NCI-H2227 (cell line): ENCODE measurements at regions not wholly inside any gene's neighbourhood (a gene's known extent, or its start where the extent isn't known, plus 50 kb on each side); places are given as distances from the start of the nearest gene placed in this dataset.

Experiments used
- DNase-seq: peaks from one replicate; lab custom pipeline; 2025; ENCODE audit not compliant: unreplicated experiment; lab: John Stamatoyannopoulos, UW

DNA sequence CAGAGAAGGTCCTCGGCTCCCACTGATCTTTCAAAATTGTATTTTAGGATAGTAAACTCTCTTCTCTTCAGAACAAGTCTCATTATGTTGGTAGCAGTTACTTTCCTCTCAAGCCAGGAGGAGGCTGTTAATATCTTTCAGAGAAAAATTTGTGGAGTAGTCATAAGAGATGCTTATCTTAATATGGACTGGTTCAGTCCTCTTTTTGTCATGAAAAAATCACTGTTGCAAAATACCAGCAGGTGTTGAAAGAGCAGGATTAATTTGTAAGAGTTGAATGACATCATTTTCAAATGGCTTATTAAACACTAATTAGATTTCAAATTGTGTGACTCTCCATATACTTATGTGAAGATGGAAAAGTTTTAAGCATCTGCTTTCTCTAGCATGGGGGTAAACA is 662.5 kb downstream of the POM121L12 start:
- no peak for DNase-seq

DNA sequence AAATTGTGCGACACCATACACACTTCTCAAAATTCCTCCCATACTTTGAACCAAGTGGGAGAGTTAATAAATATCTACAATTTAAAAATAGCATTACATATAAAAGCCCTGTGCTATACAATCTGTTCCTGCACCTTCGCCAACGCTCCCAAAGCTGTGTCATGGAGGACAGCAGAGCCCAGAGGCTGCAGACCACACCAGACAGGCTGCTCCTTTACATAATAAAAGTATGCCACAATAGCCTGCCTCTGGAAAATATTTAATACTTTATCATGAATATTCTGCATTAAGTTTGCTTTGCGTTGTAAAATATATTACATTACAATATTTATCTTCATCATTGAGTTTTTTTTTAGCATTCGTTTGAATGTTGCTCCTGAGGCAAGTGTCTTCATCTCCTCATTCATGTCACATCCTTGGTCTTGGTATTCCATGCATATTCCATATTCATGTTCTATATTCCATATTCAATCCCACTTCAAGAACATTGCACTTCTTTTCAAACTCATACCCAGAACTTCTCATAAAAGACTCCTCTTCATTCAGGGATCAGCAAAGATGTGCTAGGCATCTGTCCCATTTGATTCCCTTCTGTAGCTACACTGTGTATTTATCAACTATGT is 663.9 kb downstream of the POM121L12 start:
- DNase-seq = no peak

DNA sequence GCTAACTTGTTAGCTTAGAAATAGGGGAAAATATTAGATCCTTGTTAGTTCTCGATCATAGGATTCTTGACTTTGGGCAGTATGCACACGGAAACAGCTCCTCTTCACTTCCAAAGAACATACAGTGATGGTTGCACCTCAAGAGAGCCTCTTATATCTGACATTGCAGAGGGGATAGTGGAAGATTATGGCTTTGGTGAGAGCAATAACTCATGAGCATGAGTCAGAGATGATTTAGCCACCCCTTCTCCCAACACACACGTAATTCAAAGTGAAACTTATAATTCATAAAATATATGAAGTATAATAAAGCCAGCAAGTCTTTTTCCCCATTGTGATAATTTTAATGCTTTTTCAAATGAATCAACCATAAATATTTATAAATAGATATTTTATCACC is 683.7 kb downstream of the POM121L12 start:
- no peak for DNase-seq

DNA sequence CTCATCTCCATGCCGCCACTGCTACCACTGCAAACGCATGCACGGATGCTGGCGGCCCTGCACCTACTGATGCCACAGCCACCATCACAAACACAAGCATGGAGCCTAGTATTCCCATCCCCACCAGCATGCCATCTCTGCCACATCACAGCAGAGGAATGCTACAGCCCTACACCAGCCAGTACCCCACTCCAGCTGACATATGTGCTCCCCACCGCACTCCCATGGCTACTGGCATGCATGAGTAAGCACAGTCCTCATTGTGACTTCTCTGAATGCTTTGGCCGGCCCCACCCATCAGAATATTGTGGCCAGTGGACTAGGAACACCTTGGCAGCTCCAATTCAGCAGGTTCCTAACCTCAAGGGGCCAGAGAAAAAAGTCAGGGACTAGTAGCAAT is 705.5 kb downstream of the POM121L12 start:
- DNase-seq = no peak

DNA sequence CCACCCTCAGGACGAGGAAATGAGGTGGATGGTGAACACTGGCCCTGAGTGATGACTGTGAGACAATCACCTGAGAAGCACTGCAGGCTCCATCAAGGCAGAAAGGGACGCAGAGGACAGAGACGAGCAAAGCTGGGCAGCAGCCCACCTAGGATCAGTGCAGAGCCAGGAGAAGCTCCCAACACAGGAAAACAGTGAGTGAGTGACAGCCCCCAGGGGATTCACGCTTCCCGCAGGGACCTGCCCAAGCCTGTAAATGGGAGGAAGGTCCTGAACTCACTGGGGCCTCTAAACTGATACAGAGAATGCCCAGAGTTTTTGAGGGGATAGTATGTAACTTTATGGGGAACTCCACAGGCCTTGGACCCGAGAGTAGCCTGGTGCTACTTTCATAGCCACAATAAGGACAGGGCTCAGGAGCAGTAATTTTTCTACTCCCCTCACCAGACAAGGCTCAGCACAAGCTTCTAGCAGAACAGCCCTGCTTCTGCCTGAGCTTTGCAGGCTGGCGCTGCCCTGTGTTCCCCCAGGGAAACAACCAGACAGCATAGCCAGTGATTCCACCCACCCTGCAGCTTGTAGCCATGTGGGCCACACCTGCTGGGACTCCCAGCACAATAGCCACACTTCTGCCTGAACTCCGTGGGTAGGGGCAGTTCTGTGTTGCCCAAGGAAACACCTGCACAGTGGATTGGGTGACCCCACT is 708.4 kb downstream of the POM121L12 start:
- no peak for DNase-seq

DNA sequence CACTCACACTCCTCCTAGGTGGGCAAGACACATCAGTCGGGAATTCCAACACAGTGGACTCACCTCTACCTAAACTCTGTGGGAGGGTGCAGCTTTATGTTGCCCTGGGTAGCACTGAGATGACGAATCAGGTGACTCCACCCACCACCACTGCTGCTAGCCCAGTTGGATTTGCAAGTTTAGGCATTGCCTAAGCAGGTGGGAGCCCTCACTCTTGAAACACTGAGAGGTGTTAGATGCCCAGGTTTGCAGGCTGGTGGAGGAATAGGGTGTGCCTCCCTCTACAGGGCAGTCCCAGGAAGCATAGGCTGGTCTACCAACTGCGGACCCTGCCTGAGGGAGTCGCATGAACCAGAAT is 708.9 kb downstream of the POM121L12 start:
- DNase-seq = no peak

DNA sequence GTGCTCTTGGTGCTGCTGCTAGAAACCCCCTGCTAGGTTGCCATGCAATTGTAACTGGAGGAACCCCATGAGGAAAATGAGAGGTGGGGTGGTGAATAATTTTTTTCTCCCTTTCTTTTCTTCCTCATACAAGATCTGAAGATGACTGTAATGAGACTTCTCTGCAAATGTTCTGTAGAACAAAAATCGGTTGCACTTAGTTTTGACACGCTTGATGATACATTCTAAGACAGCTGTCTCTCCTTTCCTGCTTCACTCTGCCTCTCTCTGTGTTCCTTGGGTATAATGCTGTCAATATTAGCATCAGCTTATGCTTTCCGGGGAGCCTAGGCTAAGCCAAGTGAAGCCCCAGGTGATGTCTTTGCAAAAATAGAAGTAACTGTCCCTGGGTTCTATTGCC is 721.5 kb downstream of the POM121L12 start:
- no peak for DNase-seq

DNA sequence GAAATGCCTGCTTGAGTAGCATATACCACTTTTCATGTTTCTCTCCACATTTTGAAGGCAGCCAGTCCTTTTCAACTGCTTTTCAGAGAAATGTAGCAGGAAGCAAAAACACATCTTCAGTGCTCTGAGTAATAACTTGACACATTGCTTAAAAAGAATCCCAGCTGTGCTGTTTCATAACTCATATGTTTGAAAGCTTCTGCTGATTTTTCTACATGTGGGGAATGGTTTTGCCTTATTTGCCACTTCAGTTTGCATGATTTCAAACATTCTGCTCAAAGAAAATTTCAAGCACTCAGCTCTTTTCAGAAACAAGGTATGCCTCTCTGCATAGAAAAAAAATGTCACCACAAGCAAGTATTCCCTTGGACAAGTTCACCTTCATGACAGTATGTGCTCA is 732.8 kb downstream of the POM121L12 start:
- no peak for DNase-seq

DNA sequence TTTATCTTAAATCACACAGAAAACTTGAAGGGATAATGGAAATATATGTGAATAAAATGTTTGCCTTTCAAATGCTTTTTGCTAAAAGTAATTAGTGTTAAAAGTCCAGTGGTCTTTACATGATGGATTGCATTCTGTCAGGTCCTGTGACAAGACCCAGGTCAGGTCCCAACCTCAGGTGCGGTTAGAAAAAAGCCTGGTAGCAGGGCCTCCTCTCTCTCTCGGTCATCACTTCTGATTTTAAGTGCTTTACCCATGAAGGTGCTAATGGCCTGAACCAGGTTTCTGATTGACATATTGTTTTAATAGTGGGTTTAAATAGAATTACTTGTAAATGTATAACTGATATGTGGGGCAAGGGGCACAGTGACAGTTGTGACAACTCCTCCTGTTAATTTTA is 736.3 kb downstream of the POM121L12 start:
- no peak for DNase-seq

DNA sequence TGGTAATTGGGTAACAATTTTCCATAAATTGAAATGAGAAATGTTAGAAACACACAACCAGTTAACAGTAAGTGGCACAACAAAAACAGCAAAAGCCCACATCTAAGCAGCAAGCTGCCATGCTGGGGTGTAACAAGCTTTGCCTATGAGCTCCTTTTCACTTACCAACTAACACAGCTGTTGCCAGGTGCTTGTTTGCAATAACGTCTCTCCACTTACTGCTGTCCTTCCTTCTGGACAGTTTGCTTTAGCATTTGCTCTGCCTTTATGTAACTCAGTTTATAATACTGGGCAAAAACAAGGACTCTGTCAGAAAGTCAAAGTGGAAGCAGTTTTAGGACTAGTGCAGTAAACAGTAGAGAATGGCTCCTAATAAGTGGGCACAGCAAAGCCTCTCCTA is 740.9 kb downstream of the POM121L12 start:
- DNase-seq = no peak

DNA sequence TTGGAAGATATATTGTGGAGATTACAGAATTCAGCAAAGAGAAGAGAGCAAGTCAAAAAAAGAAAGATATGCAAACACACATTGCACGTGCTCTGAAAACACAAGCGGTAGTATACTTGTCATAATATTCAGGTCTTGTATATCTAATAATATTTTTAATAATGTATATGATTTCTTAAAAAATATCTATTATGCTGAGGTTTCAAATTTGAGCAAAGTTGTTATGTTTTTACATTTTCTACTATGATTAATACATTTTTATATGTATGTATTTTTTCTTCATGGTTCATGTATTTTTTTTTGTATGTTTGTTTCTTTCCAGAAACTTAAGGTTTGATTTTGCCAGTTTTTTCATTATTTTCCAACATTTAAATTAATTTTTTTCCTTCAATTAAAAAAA is 752.4 kb upstream of the VSTM2A start:
- DNase-seq = no peak

DNA sequence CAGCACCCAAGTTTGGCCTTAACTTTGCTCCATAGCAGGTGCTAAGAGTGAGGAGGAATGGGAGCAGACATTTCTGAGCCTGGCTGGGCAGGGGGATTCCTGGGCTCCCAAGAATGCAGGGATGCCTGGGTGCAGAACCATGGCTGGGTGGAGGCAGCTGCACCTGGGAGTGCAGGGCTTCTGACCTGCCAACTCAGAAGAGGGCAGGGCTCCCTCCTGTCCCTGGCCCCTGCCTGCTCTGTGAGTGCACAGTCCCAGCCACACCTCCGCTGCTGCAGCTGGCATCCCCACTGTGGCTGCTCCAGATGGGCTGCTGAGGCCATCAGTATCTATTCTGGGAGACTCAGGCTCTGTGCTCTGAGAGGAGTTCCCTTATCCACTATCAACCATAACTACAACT is 747.4 kb upstream of the VSTM2A start:
- no peak for DNase-seq

DNA sequence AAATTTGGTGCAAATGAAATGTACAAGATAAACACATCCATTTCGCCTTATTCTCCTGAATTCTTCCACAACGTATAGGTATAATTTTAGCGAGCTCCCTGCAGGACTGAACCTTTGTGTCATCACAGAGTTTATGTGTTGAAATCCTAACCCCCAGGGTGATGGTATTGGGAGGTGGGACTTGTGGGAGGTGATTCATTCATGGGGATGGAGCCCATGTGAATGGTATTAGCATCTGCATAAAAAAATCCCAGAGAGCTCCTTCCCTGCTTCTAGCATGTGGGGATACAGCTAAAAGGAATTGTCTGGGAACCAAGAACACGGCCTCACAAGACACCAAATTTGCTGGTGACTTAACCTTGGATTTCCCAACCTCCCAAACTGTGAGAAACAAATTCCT is 741.4 kb upstream of the VSTM2A start:
- no peak for DNase-seq

DNA sequence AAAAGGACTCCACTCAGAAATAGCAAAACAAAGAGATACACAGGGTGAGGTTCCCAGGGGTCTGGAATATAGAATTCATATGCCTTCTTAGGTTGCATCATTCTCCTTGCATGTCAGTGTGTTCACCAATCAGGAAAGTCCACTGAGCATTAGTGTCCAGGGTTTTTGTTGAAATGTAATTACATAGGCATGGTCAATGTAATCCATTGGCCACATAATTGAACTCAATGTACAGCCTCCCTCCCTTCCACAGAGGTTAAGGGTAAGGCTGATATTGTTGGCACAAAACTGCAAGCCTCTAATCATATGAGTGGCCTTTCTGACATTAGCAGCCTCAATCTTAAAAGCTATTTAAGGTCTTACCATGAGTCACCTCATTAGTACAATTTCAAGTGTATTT is 736.1 kb upstream of the VSTM2A start:
- DNase-seq = no peak

DNA sequence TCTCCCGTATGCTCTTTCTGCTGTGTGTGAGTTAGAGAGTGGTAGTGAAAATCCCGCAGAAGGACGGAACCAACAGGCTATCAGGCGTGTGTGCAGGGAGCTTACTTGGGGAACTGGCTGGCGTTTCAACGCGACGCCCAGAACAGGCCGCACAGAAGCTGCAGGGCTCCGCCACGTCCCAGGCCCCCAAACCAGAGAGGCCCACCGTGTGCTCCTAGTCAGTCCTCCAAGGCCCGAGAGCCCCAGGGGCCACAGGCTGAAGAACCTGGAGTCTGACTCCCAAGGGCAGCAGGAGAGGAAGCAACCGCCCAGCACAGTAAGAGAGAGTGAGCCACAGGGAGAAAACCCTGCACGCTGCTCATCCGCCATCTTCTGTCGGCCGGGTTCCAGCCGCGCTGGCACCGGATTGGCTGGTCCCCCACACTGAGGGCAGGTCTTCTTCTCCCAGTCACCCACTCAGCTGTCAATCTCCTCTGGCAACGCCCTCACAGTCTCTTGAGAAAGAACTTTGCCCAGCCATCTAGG is 730.6 kb upstream of the VSTM2A start:
- peak; percentile 31 for DNase-seq

DNA sequence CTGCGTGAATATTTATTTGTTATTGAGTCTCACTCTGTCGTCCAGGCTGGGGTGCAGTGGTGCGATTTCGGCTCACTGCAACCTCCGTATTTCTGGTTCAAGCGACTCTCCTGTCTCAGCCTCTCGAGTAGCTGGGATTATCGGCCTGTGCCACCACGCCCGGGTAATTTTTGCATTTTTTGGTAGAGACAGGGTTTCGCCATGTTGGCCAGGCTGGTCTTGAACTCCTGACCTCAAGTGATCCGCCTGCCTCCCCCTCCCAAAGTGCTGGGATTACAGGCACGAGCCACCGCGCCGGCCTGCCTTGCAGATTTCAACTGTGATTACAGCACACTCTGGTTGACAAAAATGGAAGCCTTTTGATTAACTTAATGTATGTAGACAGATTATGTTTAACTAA is 730.0 kb upstream of the VSTM2A start:
- no peak for DNase-seq

DNA sequence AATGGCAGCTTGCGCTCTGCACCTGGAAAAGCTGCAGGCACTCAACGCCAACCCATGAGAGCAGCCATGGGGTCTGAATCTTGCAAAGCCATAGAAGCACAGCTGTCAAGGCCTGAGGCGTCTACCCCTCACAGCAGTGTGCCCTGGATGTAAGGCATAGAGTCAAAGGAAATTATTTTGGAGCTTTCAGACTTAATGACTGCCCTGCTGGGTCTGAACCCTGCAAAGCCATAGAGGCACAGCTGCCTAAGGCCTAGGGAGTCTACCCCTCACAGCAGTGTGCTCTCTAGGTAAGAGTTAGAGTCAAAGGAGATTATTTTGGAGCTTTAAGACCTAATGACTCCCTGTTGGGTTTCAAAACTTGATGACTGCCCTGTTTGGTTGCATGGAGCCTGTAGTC is 706.9 kb upstream of the VSTM2A start:
- no peak for DNase-seq

DNA sequence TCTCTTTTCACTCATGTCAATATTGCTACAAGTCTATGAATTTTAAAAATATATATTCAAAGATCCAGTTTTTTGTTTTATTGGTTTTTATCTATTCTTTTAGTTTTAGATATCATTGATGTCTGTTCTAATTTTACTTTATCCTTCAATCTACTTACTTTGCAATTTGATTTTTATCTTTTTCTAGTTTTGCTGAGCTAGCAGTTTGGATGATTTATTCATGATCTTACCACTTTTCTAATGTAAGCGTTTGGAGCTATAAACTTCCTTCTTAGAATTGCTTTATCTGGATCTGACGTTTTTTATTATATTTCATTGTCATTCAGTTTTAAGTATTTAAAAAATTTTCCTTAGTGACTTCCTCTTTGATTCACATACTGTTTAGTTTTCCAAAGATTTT is 664.5 kb upstream of the VSTM2A start:
- no peak for DNase-seq

DNA sequence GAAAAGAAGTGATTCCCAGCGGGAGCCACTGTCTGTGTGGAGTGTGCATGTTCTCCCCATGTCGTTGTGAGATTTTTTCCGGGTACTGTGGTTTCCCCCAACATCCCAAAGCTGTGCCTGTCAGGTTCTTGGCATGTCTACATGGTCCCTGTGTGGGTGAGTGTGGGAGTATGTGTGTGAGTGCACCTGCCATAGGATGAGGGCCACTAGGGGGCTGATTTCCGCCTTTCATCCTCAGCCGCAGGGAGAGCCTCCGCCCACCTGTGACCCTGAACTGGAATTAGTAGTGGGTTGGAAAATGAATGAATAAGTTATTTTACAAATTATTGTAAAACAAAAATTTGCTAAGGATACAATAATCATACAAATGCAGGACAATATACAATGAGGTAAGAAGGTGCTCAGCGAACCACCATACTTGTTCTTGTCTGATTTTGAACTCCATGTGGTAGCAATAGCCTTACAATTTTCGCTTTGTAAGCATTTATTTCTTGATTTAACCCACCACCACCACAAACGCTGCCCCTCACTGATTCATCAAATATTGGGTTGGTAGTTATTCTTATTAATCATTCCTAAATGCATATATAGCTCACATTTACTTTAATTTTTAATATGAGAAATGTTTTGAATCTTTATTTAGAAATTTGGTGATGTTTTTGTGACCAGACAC is 641.2 kb upstream of the VSTM2A start:
- no peak for DNase-seq

DNA sequence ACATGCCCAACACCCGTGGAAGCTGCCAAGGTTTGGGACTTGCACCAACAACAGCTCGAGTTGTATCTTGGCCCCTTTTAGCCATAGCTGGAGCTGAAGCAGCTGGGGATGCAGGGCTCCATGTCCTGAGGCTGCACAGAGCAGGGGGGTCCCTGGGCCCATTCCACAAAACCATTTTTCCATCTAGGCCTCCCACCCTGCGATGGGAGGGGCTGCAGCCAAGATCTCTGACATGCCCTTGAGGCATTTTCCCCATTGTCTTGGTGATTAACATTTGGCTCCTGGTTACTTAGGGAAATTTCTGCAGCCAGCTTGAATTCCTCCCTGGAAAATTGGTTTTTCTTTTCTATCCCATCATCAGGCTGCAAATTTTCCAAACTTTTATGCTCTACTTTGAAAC is 637.8 kb upstream of the VSTM2A start:
- no peak for DNase-seq

DNA sequence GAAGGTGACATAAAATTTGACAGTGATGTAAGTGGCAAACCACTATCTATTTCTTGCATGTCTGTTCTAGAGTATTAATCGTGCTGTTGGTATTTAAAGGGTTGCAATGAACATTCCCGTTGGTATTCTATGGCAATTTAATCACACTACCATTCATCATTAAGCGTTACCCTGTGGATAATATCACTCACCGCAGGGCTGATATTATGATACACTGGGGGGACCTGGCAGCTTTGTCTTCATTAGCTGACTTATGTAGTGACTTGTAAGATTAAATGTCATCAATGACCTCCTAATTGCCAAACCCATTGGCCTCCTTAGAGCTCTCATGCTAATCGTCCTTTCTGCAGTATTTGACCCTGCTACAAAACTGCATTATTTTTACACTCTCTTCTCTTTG is 624.5 kb upstream of the VSTM2A start:
- DNase-seq = no peak

DNA sequence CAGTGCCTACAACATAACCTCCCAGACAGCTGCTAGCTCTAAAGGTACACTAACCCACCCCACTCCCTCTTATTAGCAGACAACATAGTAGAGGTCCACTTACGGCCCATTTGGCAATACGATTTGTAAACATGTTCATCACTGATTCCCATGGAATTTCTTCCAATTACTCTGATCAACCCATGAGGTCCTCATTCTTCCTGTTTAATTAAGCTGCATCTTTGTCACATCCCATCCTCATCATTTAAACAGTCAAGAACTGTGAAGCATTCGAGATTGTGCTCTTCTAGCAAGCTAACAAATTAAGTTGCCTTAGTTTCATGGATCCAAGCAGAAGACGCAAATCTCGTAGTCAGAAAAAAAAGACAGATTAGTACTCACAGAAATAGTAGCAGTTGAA is 622.2 kb upstream of the VSTM2A start:
- DNase-seq = no peak
